GM12873 (cell line): ENCODE measurements at regions not wholly inside any gene's neighbourhood (a gene's known extent, or its start where the extent isn't known, plus 50 kb on each side); places are given as distances from the start of the nearest gene placed in this dataset.

Source experiments
- TF ChIP-seq, protein P1 (sequence below): IDR thresholded peaks from 2 replicates; pipeline ENCODE4 v1.5.1; 2012; ENCODE audit warnings: low read depth, mild to moderate bottlenecking, moderate library complexity, low read length, control low read depth; ENCODE audit not compliant: insufficient read depth; ENCODE audit errors: missing control alignments

DNA sequence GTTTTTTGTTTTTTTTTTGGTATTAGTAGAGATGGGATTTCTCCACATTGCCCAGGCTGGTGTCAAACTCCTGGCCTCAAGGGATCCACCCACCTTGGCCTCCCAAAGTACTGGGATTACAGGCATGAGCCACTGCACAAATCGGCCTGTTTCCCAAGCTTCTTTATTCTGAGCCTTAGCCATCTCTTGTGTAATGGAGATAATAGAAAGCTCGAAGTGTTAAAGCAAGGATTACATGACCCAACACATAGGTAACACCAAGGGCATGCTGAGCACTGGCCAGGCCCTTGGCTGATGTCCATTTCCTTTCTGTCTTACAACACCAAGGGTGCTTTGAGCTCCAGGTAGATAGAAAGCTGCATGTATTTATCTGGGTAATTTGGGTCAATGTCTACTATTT lies 187.8 kb upstream of the MEX3C start:
- TF ChIP-seq, protein P1, sequence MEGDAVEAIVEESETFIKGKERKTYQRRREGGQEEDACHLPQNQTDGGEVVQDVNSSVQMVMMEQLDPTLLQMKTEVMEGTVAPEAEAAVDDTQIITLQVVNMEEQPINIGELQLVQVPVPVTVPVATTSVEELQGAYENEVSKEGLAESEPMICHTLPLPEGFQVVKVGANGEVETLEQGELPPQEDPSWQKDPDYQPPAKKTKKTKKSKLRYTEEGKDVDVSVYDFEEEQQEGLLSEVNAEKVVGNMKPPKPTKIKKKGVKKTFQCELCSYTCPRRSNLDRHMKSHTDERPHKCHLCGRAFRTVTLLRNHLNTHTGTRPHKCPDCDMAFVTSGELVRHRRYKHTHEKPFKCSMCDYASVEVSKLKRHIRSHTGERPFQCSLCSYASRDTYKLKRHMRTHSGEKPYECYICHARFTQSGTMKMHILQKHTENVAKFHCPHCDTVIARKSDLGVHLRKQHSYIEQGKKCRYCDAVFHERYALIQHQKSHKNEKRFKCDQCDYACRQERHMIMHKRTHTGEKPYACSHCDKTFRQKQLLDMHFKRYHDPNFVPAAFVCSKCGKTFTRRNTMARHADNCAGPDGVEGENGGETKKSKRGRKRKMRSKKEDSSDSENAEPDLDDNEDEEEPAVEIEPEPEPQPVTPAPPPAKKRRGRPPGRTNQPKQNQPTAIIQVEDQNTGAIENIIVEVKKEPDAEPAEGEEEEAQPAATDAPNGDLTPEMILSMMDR: no peak

DNA sequence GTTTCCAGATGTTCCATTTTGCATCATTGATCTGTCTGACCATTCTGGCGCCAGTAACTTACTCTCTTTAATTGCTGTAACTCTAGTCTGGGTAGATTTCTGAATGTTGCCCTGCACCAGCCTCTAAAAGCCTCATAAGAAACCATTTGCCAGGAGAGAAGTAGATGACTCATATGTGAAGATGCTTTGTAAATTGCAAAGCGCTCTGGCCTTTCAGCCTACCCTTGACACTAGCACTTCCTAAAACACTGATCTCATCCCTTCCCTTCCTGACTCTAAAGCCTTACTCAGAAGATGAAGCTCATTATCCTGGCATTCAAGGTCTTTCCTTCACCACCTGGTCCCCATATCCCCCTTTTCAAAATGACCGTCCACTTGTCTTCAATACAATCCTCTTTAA lies 193.2 kb upstream of the MEX3C start:
- TF ChIP-seq, protein P1: no peak

DNA sequence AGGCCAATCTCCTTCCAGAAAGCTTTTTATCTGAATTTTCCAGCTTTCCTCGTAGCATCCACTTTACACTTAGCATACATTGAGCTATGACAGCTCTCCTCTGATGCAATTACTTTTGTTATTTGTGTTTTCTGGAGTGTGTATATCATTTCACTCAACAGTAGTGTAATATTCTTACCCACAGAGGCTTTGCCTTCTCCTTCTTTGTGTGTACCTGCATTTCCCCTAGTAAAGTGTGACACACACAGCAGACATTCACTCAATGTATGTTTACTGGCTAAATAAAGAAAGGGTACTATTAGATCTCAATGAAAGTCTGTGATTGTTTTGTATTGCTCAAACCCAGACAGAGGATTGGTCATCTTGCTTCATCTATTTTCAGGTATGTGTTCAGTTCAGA lies 193.7 kb upstream of the MEX3C start:
- TF ChIP-seq, protein P1: no peak

DNA sequence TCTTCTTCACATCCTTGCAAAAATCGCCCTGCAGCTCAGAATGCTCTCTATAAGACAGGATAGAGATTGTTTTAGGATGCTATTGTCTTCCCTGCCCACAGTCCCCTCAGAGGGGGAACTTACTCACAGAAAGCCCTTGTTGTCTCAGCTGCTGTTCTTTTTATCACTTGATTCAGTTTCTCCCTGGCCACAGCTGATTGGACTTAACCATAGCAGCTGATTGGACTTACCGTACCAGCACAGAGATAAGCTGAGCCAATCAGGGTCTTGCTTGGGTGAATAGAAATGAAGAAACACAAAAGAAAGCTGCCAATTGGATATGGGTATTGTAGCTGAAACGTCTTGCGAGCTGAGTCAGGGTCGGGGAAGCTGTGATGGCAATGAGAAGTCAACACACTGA lies 194.2 kb upstream of the MEX3C start:
- TF ChIP-seq, protein P1: no peak

DNA sequence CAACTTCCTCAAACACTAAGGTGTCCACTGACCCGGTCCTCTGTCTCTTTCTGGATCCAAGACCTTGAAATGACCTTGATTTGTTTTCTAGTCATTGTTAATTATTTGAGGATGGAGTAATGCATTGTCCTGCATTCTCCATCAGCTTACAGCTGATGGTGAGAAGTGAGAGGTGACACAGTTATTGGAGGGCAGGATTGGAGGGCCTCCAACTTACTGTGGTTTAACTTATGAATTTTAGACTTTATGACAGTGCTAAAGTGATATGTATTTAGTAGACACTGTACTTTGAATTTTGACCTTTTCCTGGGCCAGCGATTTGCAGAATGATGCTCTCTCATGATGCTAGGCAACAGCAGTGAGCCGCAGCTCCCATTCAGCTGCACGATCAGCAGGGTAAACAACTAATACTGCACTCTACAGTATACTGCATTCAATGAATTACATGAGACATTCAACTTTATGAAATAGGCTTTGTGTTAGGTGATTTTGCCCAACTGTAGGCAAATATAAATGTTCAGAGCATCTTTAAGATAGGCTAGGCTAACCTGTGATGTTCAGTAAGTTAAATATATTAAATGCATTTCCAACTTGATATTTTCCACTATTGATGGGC lies 200.0 kb upstream of the MEX3C start:
- TF ChIP-seq, protein P1: no peak

DNA sequence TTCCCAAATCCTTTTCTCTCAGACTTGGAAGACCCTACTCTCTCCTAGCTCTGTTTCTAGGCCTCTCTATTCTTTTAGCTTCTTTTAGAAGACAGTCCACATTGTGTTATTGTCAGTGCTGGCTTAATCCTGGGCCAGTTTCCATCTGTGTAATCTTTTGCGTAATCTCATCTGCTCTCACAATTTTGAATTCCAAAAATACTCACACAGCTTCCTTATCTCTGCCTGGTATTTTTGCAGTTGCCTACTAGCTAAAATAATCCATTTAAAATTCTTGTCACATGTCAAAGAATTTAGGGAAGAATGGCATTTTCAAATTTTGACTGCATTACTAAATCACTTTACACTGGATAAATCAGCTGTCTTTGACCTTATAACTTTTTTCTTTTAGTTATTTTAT lies 200.6 kb upstream of the MEX3C start:
- TF ChIP-seq, protein P1: no peak

DNA sequence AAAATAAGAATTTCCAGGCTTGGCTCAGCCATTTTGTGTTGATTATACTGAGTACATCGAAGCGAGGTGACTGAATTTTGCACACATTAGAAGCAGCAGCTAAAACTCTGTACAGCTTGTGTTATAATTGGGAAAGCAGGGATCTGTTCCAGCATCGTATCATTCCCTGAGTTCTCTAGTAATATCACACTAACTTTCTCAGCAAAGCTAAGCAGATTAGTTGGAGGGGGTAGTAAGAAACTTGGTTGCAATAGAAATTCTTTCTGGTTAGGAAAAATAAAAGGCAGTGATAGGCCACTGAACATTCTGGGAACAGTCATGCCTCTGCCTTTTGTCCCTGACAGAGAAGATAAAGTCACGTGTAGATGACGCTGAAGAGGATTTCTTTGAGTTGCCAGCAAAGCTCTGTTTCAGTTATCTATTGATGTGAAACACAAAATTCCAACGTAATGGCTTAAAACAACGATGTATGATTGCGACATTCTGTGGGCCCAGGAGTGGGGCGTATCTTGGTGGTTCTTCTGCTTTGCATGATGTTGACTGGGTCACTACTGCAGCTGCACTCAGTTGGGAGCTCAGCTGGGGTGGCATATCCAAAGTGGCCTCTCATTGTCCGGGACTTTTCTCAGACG lies 202.1 kb upstream of the MEX3C start:
- TF ChIP-seq, protein P1: no peak
